Panc1 (cell line): ENCODE measurements at regions not wholly inside any gene's neighbourhood (a gene's known extent, or its start where the extent isn't known, plus 50 kb on each side); places are given as distances from the start of the nearest gene placed in this dataset.

Experiments used
- ATAC-seq: fragments of 200-7000 bp; cut with Tn5 transposase; 2 replicates; pipeline ENCODE4 v1.9.1; 2020; ENCODE audit warnings: mild to moderate bottlenecking, moderate library complexity
- BruUV-seq: library from RNA; stranded (reverse); fragments of 400-500 nt; replicated peaks from 2 replicates; lab custom pipeline; 2021; lab: Mats Ljungman, UMichigan
- CTCF ChIA-PET: fragments of 300-600 bp; sonication (Branson Sonifier 250); formaldehyde crosslinking; loops from one replicate; lab custom pipeline; 2022; ENCODE audit warnings: antibody characterized with exemption; lab: Charles Lee
- POLR2A ChIA-PET: fragments of 300-600 bp; sonication (Branson Sonifier 250); formaldehyde crosslinking; loops from one replicate; lab custom pipeline; 2022; ENCODE audit warnings: antibody characterized with exemption; lab: Charles Lee
- DNase-seq: peaks from one replicate; pipeline ENCODE4 v3.0.0-alpha.2; 2010; ENCODE audit warnings: low read depth, low spot score
- H3K27ac ChIP-seq: 2 replicates; pipeline ENCODE4 v1.5.1; 2011; ENCODE audit warnings: mild to moderate bottlenecking, low read length, inconsistent platforms
- H3K27me3 ChIP-seq: fragments of 200-500 bp; sonication (Bioruptor generic); 2 replicates; pipeline ENCODE4 v1.6.0; 2014; ENCODE audit warnings: low read length, inconsistent platforms; ENCODE audit not compliant: control insufficient read depth, insufficient read depth
- H3K36me3 ChIP-seq: fragments of 200-500 bp; sonication (Bioruptor generic); 2 replicates; pipeline ENCODE4 v1.5.1; 2014; ENCODE audit warnings: inconsistent platforms, mild to moderate bottlenecking, low read length, moderate library complexity; ENCODE audit not compliant: control insufficient read depth, insufficient read depth
- H3K4me1 ChIP-seq: 2 replicates; pipeline ENCODE4 v1.5.1; 2011; ENCODE audit warnings: inconsistent platforms, mild to moderate bottlenecking, low read length, moderate library complexity; ENCODE audit not compliant: control insufficient read depth, insufficient read depth
- H3K4me3 ChIP-seq, 2 experiments: 2 replicates each; pipeline ENCODE4 v1.5.1; 2011 to 2012; ENCODE audit warnings: low read depth in 2 of 2, low read length in 2 of 2, mild to moderate bottlenecking in 2 of 2, inconsistent platforms in 1 of 2, moderate library complexity in 1 of 2
- H3K9me3 ChIP-seq: fragments of 200-500 bp; sonication (Bioruptor generic); 2 replicates; pipeline ENCODE4 v1.5.1; 2014; ENCODE audit warnings: low read depth, mild to moderate bottlenecking, inconsistent platforms, low read length, moderate library complexity; ENCODE audit not compliant: control insufficient read depth, insufficient read depth
- POLR2AphosphoS5 ChIP-seq: IDR thresholded peaks from 2 replicates; pipeline ENCODE4 v1.6.1; 2012; ENCODE audit warnings: mild to moderate bottlenecking, low read depth, low read length, moderate library complexity
- SIN3A ChIP-seq: IDR thresholded peaks from 2 replicates; pipeline ENCODE4 v1.6.1; 2012; ENCODE audit warnings: low read depth, mild to moderate bottlenecking, low read length, moderate library complexity, borderline replicate concordance; ENCODE audit not compliant: insufficient read depth
- TCF7L2 ChIP-seq: IDR thresholded peaks from 2 replicates; pipeline ENCODE4 v1.6.1; 2011; ENCODE audit warnings: mild to moderate bottlenecking, low read depth, low read length, inconsistent platforms
- in situ Hi-C: cut with HindIII; loops from 2 replicates; pipeline ENCODE4 v1.10.0; 2016; ENCODE audit warnings: low sequenced_read_pairs, low pct_unique_long_range_greater_than_20kb
- intact Hi-C: fragments of 100-400 bp; cut with micrococcal nuclease; formaldehyde crosslinking; loops from one replicate; pipeline ENCODE4 v1.10.0; 2022; ENCODE audit not compliant: unreplicated experiment
- TF ChIP-seq, protein P1 (sequence below), 2 experiments: IDR thresholded peaks; 2 replicates each; pipeline ENCODE4 v1.6.1; 2011 to 2012; ENCODE audit warnings: low read depth in 2 of 2, control low read depth in 1 of 2, low read length in 1 of 2, mild to moderate bottlenecking in 1 of 2, moderate library complexity in 1 of 2; ENCODE audit not compliant: insufficient read depth in 1 of 2
- TF ChIP-seq, protein P2 (sequence below): fragments of 450-650 bp; IDR thresholded peaks from 2 replicates; pipeline ENCODE4 v1.5.1; 2017; ENCODE audit warnings: mild to moderate bottlenecking

DNA sequence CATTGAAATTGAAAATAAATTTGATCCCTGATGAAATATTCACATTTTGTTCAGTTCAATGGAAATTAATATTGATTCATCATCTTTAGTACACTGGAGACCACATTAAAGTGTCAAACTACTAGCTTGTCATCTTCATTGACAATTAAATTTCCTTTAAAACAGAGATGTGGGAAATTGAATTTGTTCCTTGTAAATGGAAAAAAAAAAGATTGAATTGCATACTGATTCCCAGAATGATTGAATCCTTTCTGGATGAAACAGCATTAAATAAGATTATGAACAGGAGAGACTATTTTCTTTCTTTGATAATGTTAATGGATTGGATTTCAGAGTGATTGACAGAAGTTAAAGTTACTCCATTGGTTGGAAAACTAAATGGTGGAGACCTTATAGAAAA, 241.3 kb upstream of the CNTNAP2 start:
- ChIA-PET POLR2A (no interaction called here), CTCF (no interaction called here)
- intact Hi-C loops: no loop called here
- no peak overlapping the region for H3K4me3 ChIP-seq
- BruUV-seq: no TSS peak
- H3K36me3 ChIP-seq: no peaks in the 10 kb centered on the region; the same call in 1 of the 2 replicates
- H3K27ac ChIP-seq: no peak overlapping the region
- no peaks in the 10 kb centered on the region for H3K4me1 ChIP-seq
- in situ Hi-C loops: no loop called here
- H3K27me3 ChIP-seq: no peaks in the 10 kb centered on the region
- ATAC-seq: no peak
- DNase-seq: no peak
- 0 out of 2 replicates have a peak, but pooled peaks cover 4% of the 10 kb centered on the region for H3K9me3 ChIP-seq
- TF ChIP-seq TCF7L2: no peak
- TF ChIP-seq, protein P1, sequence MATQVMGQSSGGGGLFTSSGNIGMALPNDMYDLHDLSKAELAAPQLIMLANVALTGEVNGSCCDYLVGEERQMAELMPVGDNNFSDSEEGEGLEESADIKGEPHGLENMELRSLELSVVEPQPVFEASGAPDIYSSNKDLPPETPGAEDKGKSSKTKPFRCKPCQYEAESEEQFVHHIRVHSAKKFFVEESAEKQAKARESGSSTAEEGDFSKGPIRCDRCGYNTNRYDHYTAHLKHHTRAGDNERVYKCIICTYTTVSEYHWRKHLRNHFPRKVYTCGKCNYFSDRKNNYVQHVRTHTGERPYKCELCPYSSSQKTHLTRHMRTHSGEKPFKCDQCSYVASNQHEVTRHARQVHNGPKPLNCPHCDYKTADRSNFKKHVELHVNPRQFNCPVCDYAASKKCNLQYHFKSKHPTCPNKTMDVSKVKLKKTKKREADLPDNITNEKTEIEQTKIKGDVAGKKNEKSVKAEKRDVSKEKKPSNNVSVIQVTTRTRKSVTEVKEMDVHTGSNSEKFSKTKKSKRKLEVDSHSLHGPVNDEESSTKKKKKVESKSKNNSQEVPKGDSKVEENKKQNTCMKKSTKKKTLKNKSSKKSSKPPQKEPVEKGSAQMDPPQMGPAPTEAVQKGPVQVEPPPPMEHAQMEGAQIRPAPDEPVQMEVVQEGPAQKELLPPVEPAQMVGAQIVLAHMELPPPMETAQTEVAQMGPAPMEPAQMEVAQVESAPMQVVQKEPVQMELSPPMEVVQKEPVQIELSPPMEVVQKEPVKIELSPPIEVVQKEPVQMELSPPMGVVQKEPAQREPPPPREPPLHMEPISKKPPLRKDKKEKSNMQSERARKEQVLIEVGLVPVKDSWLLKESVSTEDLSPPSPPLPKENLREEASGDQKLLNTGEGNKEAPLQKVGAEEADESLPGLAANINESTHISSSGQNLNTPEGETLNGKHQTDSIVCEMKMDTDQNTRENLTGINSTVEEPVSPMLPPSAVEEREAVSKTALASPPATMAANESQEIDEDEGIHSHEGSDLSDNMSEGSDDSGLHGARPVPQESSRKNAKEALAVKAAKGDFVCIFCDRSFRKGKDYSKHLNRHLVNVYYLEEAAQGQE (IDR thresholded peaks at IDR 0.05; ENCODE audit: insufficient read depth in 1 of 2, low read depth in 2 of 2, low read length in 1 of 2): no peak
- TF ChIP-seq POLR2AphosphoS5: no peak
- TF ChIP-seq SIN3A: no peak
- TF ChIP-seq, protein P2, sequence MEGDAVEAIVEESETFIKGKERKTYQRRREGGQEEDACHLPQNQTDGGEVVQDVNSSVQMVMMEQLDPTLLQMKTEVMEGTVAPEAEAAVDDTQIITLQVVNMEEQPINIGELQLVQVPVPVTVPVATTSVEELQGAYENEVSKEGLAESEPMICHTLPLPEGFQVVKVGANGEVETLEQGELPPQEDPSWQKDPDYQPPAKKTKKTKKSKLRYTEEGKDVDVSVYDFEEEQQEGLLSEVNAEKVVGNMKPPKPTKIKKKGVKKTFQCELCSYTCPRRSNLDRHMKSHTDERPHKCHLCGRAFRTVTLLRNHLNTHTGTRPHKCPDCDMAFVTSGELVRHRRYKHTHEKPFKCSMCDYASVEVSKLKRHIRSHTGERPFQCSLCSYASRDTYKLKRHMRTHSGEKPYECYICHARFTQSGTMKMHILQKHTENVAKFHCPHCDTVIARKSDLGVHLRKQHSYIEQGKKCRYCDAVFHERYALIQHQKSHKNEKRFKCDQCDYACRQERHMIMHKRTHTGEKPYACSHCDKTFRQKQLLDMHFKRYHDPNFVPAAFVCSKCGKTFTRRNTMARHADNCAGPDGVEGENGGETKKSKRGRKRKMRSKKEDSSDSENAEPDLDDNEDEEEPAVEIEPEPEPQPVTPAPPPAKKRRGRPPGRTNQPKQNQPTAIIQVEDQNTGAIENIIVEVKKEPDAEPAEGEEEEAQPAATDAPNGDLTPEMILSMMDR: no peak

DNA sequence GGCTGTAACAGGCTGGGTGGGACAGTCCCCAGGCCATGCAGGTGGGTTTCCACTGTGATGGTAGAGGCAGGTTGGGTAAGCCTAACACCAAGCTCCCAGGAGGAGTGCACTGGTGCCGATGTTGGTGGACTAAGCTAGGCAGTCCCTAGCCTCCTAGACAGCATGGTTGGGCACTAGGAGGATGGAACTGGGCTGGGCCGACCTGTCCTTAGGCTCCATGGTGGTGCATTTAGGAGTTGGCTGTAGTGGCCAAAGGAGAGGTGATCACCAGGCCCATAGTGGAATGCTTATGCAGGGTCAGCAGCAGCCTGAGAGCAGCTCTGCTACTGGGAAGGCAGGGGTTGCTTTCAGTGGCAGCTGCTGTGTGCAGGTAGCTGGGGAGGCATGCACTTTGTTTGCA, 247.7 kb upstream of the CNTNAP2 start:
- POLR2A ChIA-PET: no interaction called here

More for the DNA sequence above, 247.7 kb upstream of the CNTNAP2 start:
- CTCF ChIA-PET: no interaction called here
- no peak for TF ChIP-seq TCF7L2
- TF ChIP-seq SIN3A: no peak
- TF ChIP-seq POLR2AphosphoS5: no peak
- TF ChIP-seq, protein P1 (IDR thresholded peaks at IDR 0.05; ENCODE audit: insufficient read depth in 1 of 2, low read depth in 2 of 2, low read length in 1 of 2): no peak
- TF ChIP-seq, protein P2: no peak
- no TSS peak for BruUV-seq
- no peak for ATAC-seq
- no peak for DNase-seq
- no peaks in the 10 kb centered on the region for H3K9me3 ChIP-seq
- in situ Hi-C loops: no loop called here
- intact Hi-C loops: no loop called here
- H3K4me1 ChIP-seq: no peaks in the 10 kb centered on the region
- H3K36me3 ChIP-seq: no peaks in the 10 kb centered on the region; the same call in 1 of the 2 replicates
- no peak overlapping the region for H3K27ac ChIP-seq
- no peak overlapping the region for H3K4me3 ChIP-seq
- no peaks in the 10 kb centered on the region for H3K27me3 ChIP-seq
